ENCODE measurements at regions not wholly inside any gene's neighbourhood (a gene's known extent, or its start where the extent isn't known, plus 50 kb on each side); places are given as distances from the start of the nearest gene placed in this dataset.

GRCh38 chr6:113570641-113571040 lies 286.5 kb upstream of the MARCKS start:
- DNase-seq (ENCODE audit: low spot score) = no peak

- DNase-seq (ENCODE audit: low spot score) = no peak
Measured at GRCh38 chr6:113574147-113574546, 283.0 kb upstream of the MARCKS start.

GRCh38 chr6:113576310-113576709 lies 280.8 kb upstream of the MARCKS start:
- no peak for DNase-seq (ENCODE audit: low spot score)

- DNase-seq (ENCODE audit: low spot score) = no peak
Measured at GRCh38 chr6:113578691-113579090, 278.5 kb upstream of the MARCKS start.

- no peak for DNase-seq (ENCODE audit: low spot score)
Measured at GRCh38 chr6:113584767-113585166, 272.4 kb upstream of the MARCKS start.

GRCh38 chr6:113585246-113585645 lies 271.9 kb upstream of the MARCKS start:
- no peak for DNase-seq (ENCODE audit: low spot score)

GRCh38 chr6:113586413-113587077 lies 270.6 kb upstream of the MARCKS start:
- no peak for DNase-seq (ENCODE audit: low spot score)

GRCh38 chr6:113587078-113587699 lies 270.0 kb upstream of the MARCKS start:
- DNase-seq (ENCODE audit: low spot score) = no peak

GRCh38 chr6:113588646-113589045 lies 268.5 kb upstream of the MARCKS start:
- no peak for DNase-seq (ENCODE audit: low spot score)

GRCh38 chr6:113591896-113592827 lies 265.0 kb upstream of the MARCKS start:
- DNase-seq (ENCODE audit: low spot score) = no peak

- DNase-seq (ENCODE audit: low spot score) = no peak
Measured at GRCh38 chr6:113594726-113595125, 262.4 kb upstream of the MARCKS start.

- no peak for DNase-seq (ENCODE audit: low spot score)
Measured at GRCh38 chr6:113595911-113596376, 261.2 kb upstream of the MARCKS start.

GRCh38 chr6:113596387-113597230 lies 260.5 kb upstream of the MARCKS start:
- DNase-seq (ENCODE audit: low spot score) = no peak

- DNase-seq (ENCODE audit: low spot score) = no peak
Measured at GRCh38 chr6:113597231-113597583, 259.9 kb upstream of the MARCKS start.

GRCh38 chr6:113598786-113599185 lies 258.4 kb upstream of the MARCKS start:
- DNase-seq (ENCODE audit: low spot score) = no peak

GRCh38 chr6:113599444-113599843 lies 257.7 kb upstream of the MARCKS start:
- no peak for DNase-seq (ENCODE audit: low spot score)

GRCh38 chr6:113600551-113601339 lies 256.4 kb upstream of the MARCKS start:
- DNase-seq (ENCODE audit: low spot score) = no peak

- DNase-seq (ENCODE audit: low spot score) = no peak
Measured at GRCh38 chr6:113607821-113608545, 249.2 kb upstream of the MARCKS start.

GRCh38 chr6:113610377-113610988 lies 246.7 kb upstream of the MARCKS start:
- no peak for DNase-seq (ENCODE audit: low spot score)

GRCh38 chr6:113616701-113617274 lies 240.4 kb upstream of the MARCKS start:
- DNase-seq (ENCODE audit: low spot score) = no peak

Data from hepatic stellate cell (primary cell).